RKO (cell line): ENCODE measurements at regions not wholly inside any gene's neighbourhood (a gene's known extent, or its start where the extent isn't known, plus 50 kb on each side); places are given as distances from the start of the nearest gene placed in this dataset.
"Not testable (repeated sequence)": the region's sequence is repeated elsewhere in the genome, so short reads cannot be mapped to it uniquely, and the experiment has no call there.

Source experiments
- DNase-seq: peaks from one replicate; pipeline ENCODE4 v3.0.0-alpha.2; 2016; ENCODE audit warnings: low spot score

GRCh38 chr2:161063946-161064306 lies 96.3 kb upstream of the TANK start:
- no peak for DNase-seq

GRCh38 chr2:161067846-161068350 lies 92.3 kb upstream of the TANK start:
- no peak for DNase-seq

- no peak for DNase-seq
These were observed 91.6 kb upstream of the TANK start for GRCh38 chr2:161068670-161069069.

GRCh38 chr2:161070693-161071479 lies 89.3 kb upstream of the TANK start:
- DNase-seq, result no peak

- not testable (repeated sequence) for DNase-seq
These were observed 87.8 kb upstream of the TANK start for GRCh38 chr2:161072436-161072835.

- no peak for DNase-seq
These were observed 84.5 kb upstream of the TANK start for GRCh38 chr2:161075701-161076100.

GRCh38 chr2:161076936-161077335 lies 83.3 kb upstream of the TANK start:
- no peak for DNase-seq

GRCh38 chr2:161077367-161078210 lies 82.6 kb upstream of the TANK start:
- peak; percentile 13 for DNase-seq

GRCh38 chr2:161078211-161078539 lies 82.1 kb upstream of the TANK start:
- no peak for DNase-seq

GRCh38 chr2:161085149-161085548 lies 75.1 kb upstream of the TANK start:
- no peak for DNase-seq

GRCh38 chr2:161088658-161089350 lies 71.4 kb upstream of the TANK start:
- no peak for DNase-seq

- no peak for DNase-seq
These were observed 69.8 kb upstream of the TANK start for GRCh38 chr2:161090411-161090810.

- DNase-seq, result no peak
These were observed 64.9 kb upstream of the TANK start for GRCh38 chr2:161095314-161095713.

GRCh38 chr2:161096336-161096735 lies 63.9 kb upstream of the TANK start:
- no peak for DNase-seq

GRCh38 chr2:161097157-161097556 lies 63.1 kb upstream of the TANK start:
- DNase-seq, result no peak

GRCh38 chr2:161100211-161100895 lies 59.9 kb upstream of the TANK start:
- DNase-seq, result no peak

- DNase-seq, result no peak
These were observed 58.8 kb upstream of the TANK start for GRCh38 chr2:161101406-161101805.

- DNase-seq, result no peak
These were observed 57.3 kb upstream of the TANK start for GRCh38 chr2:161102770-161103450.

- no peak for DNase-seq
These were observed 56.8 kb upstream of the TANK start for GRCh38 chr2:161103451-161103831.

- DNase-seq, result no peak
These were observed 56.1 kb upstream of the TANK start for GRCh38 chr2:161104054-161104553.

GRCh38 chr2:161107265-161107664 lies 53.0 kb upstream of the TANK start:
- no peak for DNase-seq
